ENCODE measurements at regions not wholly inside any gene's neighbourhood (a gene's known extent, or its start where the extent isn't known, plus 50 kb on each side); places are given as distances from the start of the nearest gene placed in this dataset.

GRCh38 chr22:34390400-34390799 is 470.1 kb upstream of the LARGE1 start:
- no peak for DNase-seq (ENCODE audit: unreplicated experiment)
- H3K27me3 Mint-ChIP-seq (ENCODE audit: insufficient read depth, unreplicated experiment): no peaks in the 10 kb centered on the region
- CTCF ChIA-PET: interaction anchor here (0.6 kb wide), 1 partner anchor 11 kb away, joined by 3 read pairs; no protein-coding TSS in a partner anchor
- no peak overlapping the region for H3K4me3 Mint-ChIP-seq (ENCODE audit: unreplicated experiment)
- H3K36me3 Mint-ChIP-seq (ENCODE audit: insufficient read depth, unreplicated experiment): no peaks in the 10 kb centered on the region
- intact Hi-C loops (cut with micrococcal nuclease): no loop called here
- no TSS peak for BruUV-seq (replicated peaks)
- POLR2A ChIA-PET: no interaction called here
- H3K9me3 Mint-ChIP-seq (ENCODE audit: unreplicated experiment): peaks cover 54% of the 10 kb centered on the region
- no peaks in the 10 kb centered on the region for H3K4me1 Mint-ChIP-seq (ENCODE audit: insufficient read depth, unreplicated experiment)
- H3K27ac Mint-ChIP-seq (ENCODE audit: low read depth, unreplicated experiment): no peak overlapping the region
- no peak for TF ChIP-seq CTCF (IDR thresholded peaks at IDR 0.05; ENCODE audit: unreplicated experiment)

- CTCF ChIA-PET: no interaction called here
- peaks cover 46% of the 10 kb centered on the region for H3K9me3 Mint-ChIP-seq (ENCODE audit: unreplicated experiment)
These were observed 475.1 kb upstream of the LARGE1 start for GRCh38 chr22:34395370-34395769.

GRCh38 chr22:34403667-34404066 is 483.4 kb upstream of the LARGE1 start:
- CTCF ChIA-PET: no interaction called here
- DNase-seq (ENCODE audit: unreplicated experiment): no peak
- no peak for TF ChIP-seq CTCF (IDR thresholded peaks at IDR 0.05; ENCODE audit: unreplicated experiment)
- Mint-ChIP-seq H3K27me3 (ENCODE audit: insufficient read depth, unreplicated experiment) (no peaks in the 10 kb centered on the region), H3K4me1 (ENCODE audit: insufficient read depth, unreplicated experiment) (no peaks in the 10 kb centered on the region), H3K9me3 (ENCODE audit: unreplicated experiment) (peaks cover 52% of the 10 kb centered on the region), H3K36me3 (ENCODE audit: insufficient read depth, unreplicated experiment) (no peaks in the 10 kb centered on the region), H3K27ac (ENCODE audit: low read depth, unreplicated experiment) (no peak overlapping the region), H3K4me3 (ENCODE audit: unreplicated experiment) (no peak overlapping the region)
- BruUV-seq (replicated peaks): no TSS peak
- POLR2A ChIA-PET: no interaction called here
- intact Hi-C loops (cut with micrococcal nuclease): no loop called here

More at GRCh38 chr22:34395370-34395769, 475.1 kb upstream of the LARGE1 start:
- no peaks in the 10 kb centered on the region for H3K4me1 Mint-ChIP-seq (ENCODE audit: insufficient read depth, unreplicated experiment)
- no peak for DNase-seq (ENCODE audit: unreplicated experiment)
- H3K36me3 Mint-ChIP-seq (ENCODE audit: insufficient read depth, unreplicated experiment): no peaks in the 10 kb centered on the region
- no TSS peak for BruUV-seq (replicated peaks)
- intact Hi-C loops (cut with micrococcal nuclease): no loop called here
- H3K27me3 Mint-ChIP-seq (ENCODE audit: insufficient read depth, unreplicated experiment): no peaks in the 10 kb centered on the region
- TF ChIP-seq CTCF (IDR thresholded peaks at IDR 0.05; ENCODE audit: unreplicated experiment): no peak
- H3K4me3 Mint-ChIP-seq (ENCODE audit: unreplicated experiment): no peak overlapping the region
- POLR2A ChIA-PET: no interaction called here
- H3K27ac Mint-ChIP-seq (ENCODE audit: low read depth, unreplicated experiment): no peak overlapping the region

GRCh38 chr22:34410111-34410510 is 489.8 kb upstream of the LARGE1 start:
- Mint-ChIP-seq H3K27me3 (ENCODE audit: insufficient read depth, unreplicated experiment) (no peaks in the 10 kb centered on the region), H3K9me3 (ENCODE audit: unreplicated experiment) (peaks cover 23% of the 10 kb centered on the region), H3K4me3 (ENCODE audit: unreplicated experiment) (no peak overlapping the region), H3K27ac (ENCODE audit: low read depth, unreplicated experiment) (no peak overlapping the region), H3K36me3 (ENCODE audit: insufficient read depth, unreplicated experiment) (no peaks in the 10 kb centered on the region), H3K4me1 (ENCODE audit: insufficient read depth, unreplicated experiment) (no peaks in the 10 kb centered on the region)
- ChIA-PET CTCF (no interaction called here), POLR2A (no interaction called here)
- TF ChIP-seq CTCF (IDR thresholded peaks at IDR 0.05; ENCODE audit: unreplicated experiment): no peak
- no peak for DNase-seq (ENCODE audit: unreplicated experiment)
- intact Hi-C loops (cut with micrococcal nuclease): no loop called here
- no TSS peak for BruUV-seq (replicated peaks)

Measured in MCF 10A (cell line).